Calu3 (cell line): ENCODE measurements at regions not wholly inside any gene's neighbourhood (a gene's known extent, or its start where the extent isn't known, plus 50 kb on each side); places are given as distances from the start of the nearest gene placed in this dataset.
A peak's percentile ranks its signal among the peaks of the same experiment; 100 is the strongest.
"Not testable (repeated sequence)": the region's sequence is repeated elsewhere in the genome, so short reads cannot be mapped to it uniquely, and the experiment has no call there.

Experiments used
- BruUV-seq: library from RNA; stranded (reverse); fragments of 400-500 nt; replicated peaks from 2 replicates; lab custom pipeline; 2021; lab: Mats Ljungman, UMichigan
- CTCF ChIA-PET: fragments of 300-600 bp; sonication (Branson Sonifier 250); formaldehyde crosslinking; loops from one replicate; lab custom pipeline; 2022; ENCODE audit warnings: antibody characterized with exemption; lab: Charles Lee
- DNase-seq: peaks from one replicate; pipeline ENCODE4 v3.0.0; 2022
- H3K27ac Mint-ChIP-seq: one replicate; pipeline ENCODE4 v1.8.0; 2022; ENCODE audit warnings: mixed read lengths; ENCODE audit not compliant: unreplicated experiment
- H3K27me3 Mint-ChIP-seq: one replicate; pipeline ENCODE4 v1.8.0; 2022; ENCODE audit warnings: mixed read lengths; ENCODE audit not compliant: unreplicated experiment
- H3K36me3 Mint-ChIP-seq: one replicate; pipeline ENCODE4 v1.8.0; 2022; ENCODE audit warnings: mild to moderate bottlenecking, moderate library complexity, mixed read lengths; ENCODE audit not compliant: insufficient read depth, unreplicated experiment
- H3K4me1 Mint-ChIP-seq: one replicate; pipeline ENCODE4 v1.8.0; 2022; ENCODE audit warnings: mild to moderate bottlenecking, low read depth, mixed read lengths; ENCODE audit not compliant: unreplicated experiment
- H3K4me3 Mint-ChIP-seq: one replicate; pipeline ENCODE4 v1.8.0; 2022; ENCODE audit warnings: mild to moderate bottlenecking, low read depth, moderate library complexity, mixed read lengths; ENCODE audit not compliant: unreplicated experiment
- H3K9me3 Mint-ChIP-seq: one replicate; pipeline ENCODE4 v1.8.0; 2022; ENCODE audit warnings: low read depth, mixed read lengths; ENCODE audit not compliant: unreplicated experiment
- intact Hi-C: fragments of 100-400 bp; cut with micrococcal nuclease; formaldehyde crosslinking; loops from one replicate; pipeline ENCODE4 v1.10.0; 2022; ENCODE audit not compliant: unreplicated experiment
- TF ChIP-seq, protein P1 (sequence below): fragments of 200-600 bp; IDR thresholded peaks from one replicate; pipeline ENCODE4 v1.8.0; 2022; ENCODE audit warnings: antibody characterized with exemption; ENCODE audit not compliant: unreplicated experiment

GRCh38 chr12:124140944-124141486 lies 153.9 kb upstream of the RFLNA start:
- TF ChIP-seq, protein P1, sequence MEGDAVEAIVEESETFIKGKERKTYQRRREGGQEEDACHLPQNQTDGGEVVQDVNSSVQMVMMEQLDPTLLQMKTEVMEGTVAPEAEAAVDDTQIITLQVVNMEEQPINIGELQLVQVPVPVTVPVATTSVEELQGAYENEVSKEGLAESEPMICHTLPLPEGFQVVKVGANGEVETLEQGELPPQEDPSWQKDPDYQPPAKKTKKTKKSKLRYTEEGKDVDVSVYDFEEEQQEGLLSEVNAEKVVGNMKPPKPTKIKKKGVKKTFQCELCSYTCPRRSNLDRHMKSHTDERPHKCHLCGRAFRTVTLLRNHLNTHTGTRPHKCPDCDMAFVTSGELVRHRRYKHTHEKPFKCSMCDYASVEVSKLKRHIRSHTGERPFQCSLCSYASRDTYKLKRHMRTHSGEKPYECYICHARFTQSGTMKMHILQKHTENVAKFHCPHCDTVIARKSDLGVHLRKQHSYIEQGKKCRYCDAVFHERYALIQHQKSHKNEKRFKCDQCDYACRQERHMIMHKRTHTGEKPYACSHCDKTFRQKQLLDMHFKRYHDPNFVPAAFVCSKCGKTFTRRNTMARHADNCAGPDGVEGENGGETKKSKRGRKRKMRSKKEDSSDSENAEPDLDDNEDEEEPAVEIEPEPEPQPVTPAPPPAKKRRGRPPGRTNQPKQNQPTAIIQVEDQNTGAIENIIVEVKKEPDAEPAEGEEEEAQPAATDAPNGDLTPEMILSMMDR = no peak
- Mint-ChIP-seq H3K36me3 (no peaks in the 10 kb centered on the region), H3K27me3 (peaks cover 50% of the 10 kb centered on the region), H3K4me3 (no peak overlapping the region), H3K27ac (no peak overlapping the region), H3K9me3 (peaks cover 10% of the 10 kb centered on the region), H3K4me1 (peaks cover 15% of the 10 kb centered on the region)
- CTCF ChIA-PET = no interaction called here
- no TSS peak for BruUV-seq
- DNase-seq = no peak
- intact Hi-C loops = no loop called here

GRCh38 chr12:124141611-124142010 lies 153.3 kb upstream of the RFLNA start:
- H3K27ac Mint-ChIP-seq, DNase-seq, H3K36me3 Mint-ChIP-seq, intact Hi-C loops, H3K4me3 Mint-ChIP-seq, BruUV-seq: not testable (repeated sequence)
- H3K9me3 Mint-ChIP-seq = peaks cover 10% of the 10 kb centered on the region
- CTCF ChIA-PET = interaction anchor here (0.9 kb wide), 1 partner anchor 150 kb away, joined by 3 read pairs; no protein-coding TSS in a partner anchor
- H3K27me3 Mint-ChIP-seq = peaks cover 52% of the 10 kb centered on the region
- H3K4me1 Mint-ChIP-seq = peaks cover 15% of the 10 kb centered on the region

DNA sequence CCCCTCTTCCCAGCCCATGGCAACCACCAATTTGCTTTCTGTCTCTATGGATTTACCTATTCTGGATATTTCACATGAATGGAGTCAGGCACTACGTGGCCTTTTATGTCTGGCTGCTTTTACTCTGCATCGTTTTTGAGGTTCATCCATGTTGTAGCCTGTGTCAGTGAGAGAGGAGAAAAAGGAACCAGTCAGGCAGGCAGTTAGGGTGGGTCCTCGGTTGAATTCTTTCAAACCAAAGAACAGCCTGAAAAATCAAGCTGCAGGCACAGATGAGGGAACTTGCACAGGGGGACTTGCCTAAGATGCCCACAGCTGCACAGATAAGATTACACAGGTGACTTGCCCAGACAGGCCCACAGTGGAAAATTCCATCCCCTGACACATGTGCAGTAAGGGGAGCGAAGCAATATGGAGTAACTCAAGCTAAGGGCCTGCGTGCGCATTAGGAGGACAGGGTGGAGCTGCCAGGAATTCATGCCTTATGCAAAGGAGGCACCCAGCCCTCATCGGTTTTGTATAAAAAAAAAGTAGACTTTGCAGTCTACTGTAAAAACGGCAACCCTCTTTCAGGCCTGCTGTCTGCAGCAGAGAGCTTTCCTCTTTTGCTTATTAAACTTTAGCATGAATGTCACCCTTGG lies 152.4 kb upstream of the RFLNA start:
- TF ChIP-seq, protein P1 = no peak
- CTCF ChIA-PET = interaction anchor here (0.9 kb wide), 1 partner anchor 149 kb away, joined by 3 read pairs; no protein-coding TSS in a partner anchor
- Mint-ChIP-seq H3K36me3 (no peaks in the 10 kb centered on the region), H3K4me1 (peaks cover 15% of the 10 kb centered on the region), H3K9me3 (peaks cover 10% of the 10 kb centered on the region), H3K27ac (no peak overlapping the region), H3K27me3 (peaks cover 52% of the 10 kb centered on the region), H3K4me3 (no peak overlapping the region)
- DNase-seq = no peak
- intact Hi-C loops = no loop called here
- no TSS peak for BruUV-seq

DNA sequence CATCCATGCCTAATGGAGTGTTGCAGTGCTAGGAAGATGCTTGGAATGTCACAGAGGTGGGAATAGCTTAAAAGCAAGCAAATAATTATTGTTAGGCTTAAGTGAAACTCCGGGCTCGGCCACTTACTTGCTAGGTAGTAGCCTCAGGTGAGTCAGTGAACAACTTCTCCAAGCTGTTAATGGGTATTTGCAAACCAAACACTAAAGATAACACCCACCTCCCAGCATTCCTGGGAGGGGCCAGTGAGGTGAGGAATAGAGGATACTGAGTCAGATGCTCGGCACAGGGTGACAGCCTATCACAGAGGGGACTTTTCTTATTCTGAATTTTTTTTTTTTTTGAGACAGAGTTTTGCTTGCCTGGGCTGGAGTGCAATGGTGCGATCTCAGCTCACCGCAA lies 151.2 kb upstream of the RFLNA start:
- H3K4me3 Mint-ChIP-seq = no peak overlapping the region
- DNase-seq = peak; percentile 54
- intact Hi-C loops = no loop called here
- CTCF ChIA-PET = interaction anchor here (0.7 to 1.1 kb wide), 2 partner anchors 13 to 149 kb away, joined by 3 read pairs; no protein-coding TSS in a partner anchor
- H3K27ac Mint-ChIP-seq = no peak overlapping the region
- TF ChIP-seq, protein P1 = no peak
- H3K27me3 Mint-ChIP-seq = peaks cover 51% of the 10 kb centered on the region
- peaks cover 15% of the 10 kb centered on the region for H3K4me1 Mint-ChIP-seq
- H3K36me3 Mint-ChIP-seq = no peaks in the 10 kb centered on the region
- BruUV-seq = no TSS peak
- peaks cover 7% of the 10 kb centered on the region for H3K9me3 Mint-ChIP-seq
